CD14-positive monocyte (primary cell): ENCODE measurements at regions not wholly inside any gene's neighbourhood (a gene's known extent, or its start where the extent isn't known, plus 50 kb on each side); places are given as distances from the start of the nearest gene placed in this dataset.
A peak's percentile ranks its signal among the peaks of the same experiment; 100 is the strongest.

Source experiments
- DNase-seq, 3 donors: peaks; one replicate each; pipeline ENCODE4 v3.0.0-alpha.2; 2011 to 2022
- H2AFZ ChIP-seq: 2 replicates; pipeline ENCODE4 v1.6.0; 2012; ENCODE audit warnings: mild to moderate bottlenecking, low read depth, low read length, inconsistent platforms; ENCODE audit not compliant: insufficient read depth, poor library complexity, severe bottlenecking
- H3K27ac ChIP-seq, 2 donors: 1 replicate in 1 of 2; 2 replicates in 1 of 2; pipeline ENCODE4 v1.5.1; 2012 to 2013; ENCODE audit warnings: low read length in 2 of 2, control low read depth in 1 of 2, inconsistent platforms in 1 of 2, low read depth in 1 of 2, mild to moderate bottlenecking in 1 of 2
- H3K27me3 ChIP-seq, 2 donors: one replicate each; pipeline versions ENCODE4 v1.6.0 to v1.6.1; 2011 to 2013; ENCODE audit warnings: low read length in 2 of 2; ENCODE audit not compliant: control insufficient read depth in 2 of 2, insufficient read depth in 2 of 2
- H3K36me3 ChIP-seq, 2 donors: replicated peaks in 1 of 2; 1 replicate in 1 of 2; 2 replicates in 1 of 2; pipeline versions ENCODE4 v1.5.1 to v1.6.1; 2012 to 2013; ENCODE audit warnings: low read length in 2 of 2, control low read depth in 1 of 2, inconsistent platforms in 1 of 2, mild to moderate bottlenecking in 1 of 2; ENCODE audit not compliant: insufficient read depth in 2 of 2, control insufficient read depth in 1 of 2
- H3K4me1 ChIP-seq, 2 donors: 1 replicate in 1 of 2; 2 replicates in 1 of 2; pipeline versions ENCODE4 v1.5.1 to v1.6.1; 2012 to 2013; ENCODE audit warnings: low read length in 2 of 2, control low read depth in 1 of 2, inconsistent platforms in 1 of 2, mild to moderate bottlenecking in 1 of 2, moderate library complexity in 1 of 2; ENCODE audit not compliant: insufficient read depth in 2 of 2, control insufficient read depth in 1 of 2
- H3K4me2 ChIP-seq: replicated peaks from 2 replicates; pipeline ENCODE3; 2012; ENCODE audit warnings: low read length, moderate library complexity, mild to moderate bottlenecking; ENCODE audit not compliant: poor library complexity, severe bottlenecking; ENCODE audit errors: extremely low read depth
- H3K4me3 ChIP-seq, 3 experiments: fragments of 200-600 bp in 1 of 3; sonication (generic) in 1 of 3; replicated peaks in 1 of 3; 1 replicate in 2 of 3; 2 replicates in 1 of 3; pipeline ENCODE4 v1.5.1; 2011 to 2013; ENCODE audit warnings: low read length in 3 of 3, mild to moderate bottlenecking in 3 of 3, control low read depth in 2 of 3, low read depth in 2 of 3, inconsistent platforms in 1 of 3, moderate library complexity in 1 of 3
- H3K79me2 ChIP-seq: 2 replicates; pipeline ENCODE4 v1.6.0; 2012; ENCODE audit warnings: mild to moderate bottlenecking, control low read depth, inconsistent platforms, low read length, moderate library complexity; ENCODE audit not compliant: insufficient read depth
- H3K9ac ChIP-seq: 2 replicates; pipeline ENCODE4 v1.6.0; 2017; ENCODE audit warnings: low read length, mild to moderate bottlenecking; ENCODE audit not compliant: insufficient read depth, poor library complexity, severe bottlenecking
- H3K9me3 ChIP-seq, 2 donors: replicated peaks in 1 of 2; 1 replicate in 1 of 2; 2 replicates in 1 of 2; pipeline versions ENCODE4 v1.5.1 to v1.6.1; 2012 to 2013; ENCODE audit warnings: low read length in 2 of 2, control low read depth in 1 of 2; ENCODE audit not compliant: control insufficient read depth in 1 of 2, insufficient read depth in 1 of 2
- H4K20me1 ChIP-seq: 2 replicates; pipeline ENCODE4 v1.6.0; 2012; ENCODE audit warnings: mild to moderate bottlenecking, low read length, control low read depth, moderate library complexity; ENCODE audit not compliant: insufficient read depth
- H3K27ac Mint-ChIP-seq, 7 donors: one replicate each; pipeline ENCODE4 v1.8.0; 2020; ENCODE audit warnings: mild to moderate bottlenecking in 7 of 7, mixed read lengths in 7 of 7, moderate library complexity in 6 of 7, inconsistent platforms in 2 of 7
- H3K27me3 Mint-ChIP-seq, 3 donors: one replicate each; pipeline ENCODE4 v1.8.0; 2021 to 2022; ENCODE audit warnings: low read depth in 3 of 3, mild to moderate bottlenecking in 3 of 3, mixed read lengths in 3 of 3, moderate library complexity in 3 of 3, inconsistent platforms in 1 of 3
- H3K36me3 Mint-ChIP-seq, 2 donors: one replicate each; pipeline ENCODE4 v1.8.0; 2020; ENCODE audit warnings: mixed read lengths in 2 of 2, inconsistent platforms in 1 of 2, mild to moderate bottlenecking in 1 of 2
- H3K4me1 Mint-ChIP-seq: one replicate; pipeline ENCODE4 v1.8.0; 2020; ENCODE audit warnings: mild to moderate bottlenecking, mixed read lengths
- H3K4me3 Mint-ChIP-seq, 2 donors: one replicate each; pipeline ENCODE4 v1.8.0; 2020; ENCODE audit warnings: mild to moderate bottlenecking in 2 of 2, mixed read lengths in 2 of 2, moderate library complexity in 1 of 2
- H3K9me3 Mint-ChIP-seq, 7 donors: one replicate each; pipeline ENCODE4 v1.8.0; 2020 to 2022; ENCODE audit warnings: mixed read lengths in 7 of 7, mild to moderate bottlenecking in 6 of 7, moderate library complexity in 6 of 7, inconsistent platforms in 2 of 7
- CTCF ChIP-seq: fragments of 200-600 bp; IDR thresholded peaks from one replicate; pipeline ENCODE4 v1.8.0; 2022; ENCODE audit warnings: antibody characterized with exemption, mild to moderate bottlenecking
- WGBS: methylation state at CpG from one replicate; pipeline ENCODE4 v1.1.5; 2013; ENCODE audit warnings: missing lambda C conversion rate; ENCODE audit not compliant: insufficient coverage; 5-methylcytosine and 5-hydroxymethylcytosine counted together
- intact Hi-C, 2 donors: fragments of 100-400 bp; cut with micrococcal nuclease; formaldehyde crosslinking; loops; one replicate each; pipeline versions ENCODE4 v1.15.0 to v1.15.1; 2023

GRCh38 chr1:67573311-67573872 lies 111.6 kb upstream of the GADD45A start:
- no peak overlapping the region for H3K4me3 Mint-ChIP-seq
- no peak overlapping the region for H3K9ac ChIP-seq

GRCh38 chr1:67574221-67574620 lies 110.8 kb upstream of the GADD45A start:
- Mint-ChIP-seq H3K27me3 (peaks cover 0 to 3% (median 0%) of the 10 kb centered on the region in 3 donors), H3K4me1 (no peaks in the 10 kb centered on the region), H3K9me3 (no peaks in the 10 kb centered on the region), H3K27ac (peak overlapping the region in 1 of 7 donors; percentile 4), H3K4me3 (no peak overlapping the region), H3K36me3 (no peaks in the 10 kb centered on the region)
- H3K79me2 ChIP-seq, result no peaks in the 10 kb centered on the region
- H3K4me3 ChIP-seq, result no peak overlapping the region
- H3K4me2 ChIP-seq, result no peak overlapping the region
- no peaks in the 10 kb centered on the region for H3K27me3 ChIP-seq
- no peak overlapping the region for H2AFZ ChIP-seq
- no peak overlapping the region for H3K9ac ChIP-seq
- TF ChIP-seq CTCF, result no peak
- no peaks in the 10 kb centered on the region for H4K20me1 ChIP-seq
- no peaks in the 10 kb centered on the region for H3K9me3 ChIP-seq
- DNase-seq, result no peak
- intact Hi-C loops, result no loop called here
- H3K27ac ChIP-seq, result no peak overlapping the region
- H3K4me1 ChIP-seq, result no peaks in the 10 kb centered on the region
- 100% methylated on average over 4 of the region's 5 CpGs for WGBS
- no peaks in the 10 kb centered on the region for H3K36me3 ChIP-seq

More at GRCh38 chr1:67573311-67573872, 111.6 kb upstream of the GADD45A start:
- Histone ChIP-seq H2AFZ (no peak overlapping the region), H3K79me2 (no peaks in the 10 kb centered on the region), H3K36me3 (no peaks in the 10 kb centered on the region), H3K4me1 (no peaks in the 10 kb centered on the region), H3K9me3 (no peaks in the 10 kb centered on the region), H3K27ac (no peak overlapping the region), H3K4me3 (no peak overlapping the region), H3K4me2 (no peak overlapping the region), H4K20me1 (no peaks in the 10 kb centered on the region), H3K27me3 (no peaks in the 10 kb centered on the region)
- Mint-ChIP-seq H3K9me3 (no peaks in the 10 kb centered on the region), H3K27ac (no peak overlapping the region), H3K27me3 (peaks cover 0 to 3% (median 0%) of the 10 kb centered on the region in 3 donors), H3K4me1 (no peaks in the 10 kb centered on the region), H3K36me3 (no peaks in the 10 kb centered on the region)
- DNase-seq, result no peak
- 100% methylated on average over 1 of the region's 1 CpG for WGBS
- TF ChIP-seq CTCF, result no peak
- intact Hi-C loops, result no loop called here
